Mesendoderm (in vitro differentiated cells): ENCODE measurements at regions not wholly inside any gene's neighbourhood (a gene's known extent, or its start where the extent isn't known, plus 50 kb on each side); places are given as distances from the start of the nearest gene placed in this dataset.
"Not testable (repeated sequence)": the region's sequence is repeated elsewhere in the genome, so short reads cannot be mapped to it uniquely, and the experiment has no call there.

Source experiments
- DNase-seq: peaks from one replicate; pipeline ENCODE4 v3.0.0; 2013
- H2AK5ac ChIP-seq: 2 replicates; pipeline ENCODE4 v1.6.1; 2013; ENCODE audit warnings: low read length, inconsistent platforms
- H2BK120ac ChIP-seq: 2 replicates; pipeline ENCODE4 v1.6.1; 2013; ENCODE audit warnings: low read depth, mild to moderate bottlenecking, low read length, moderate library complexity, mixed read lengths
- H2BK15ac ChIP-seq: replicated peaks from 2 replicates; pipeline ENCODE4 v1.6.1; 2013; ENCODE audit warnings: low read depth, mild to moderate bottlenecking, moderate library complexity
- H2BK5ac ChIP-seq: 2 replicates; pipeline ENCODE4 v1.6.1; 2013; ENCODE audit warnings: low read length, inconsistent platforms
- H3K18ac ChIP-seq: 2 replicates; pipeline ENCODE4 v1.6.1; 2013; ENCODE audit warnings: mild to moderate bottlenecking, low read length, mixed read lengths
- H3K23ac ChIP-seq: one replicate; pipeline ENCODE4 v1.6.1; 2013; ENCODE audit warnings: low read length
- H3K27ac ChIP-seq: 2 replicates; pipeline ENCODE4 v1.5.1; 2013; ENCODE audit warnings: low read depth, mild to moderate bottlenecking, inconsistent platforms, low read length, moderate library complexity
- H3K27me3 ChIP-seq: 2 replicates; pipeline ENCODE4 v1.6.1; 2013; ENCODE audit warnings: low read length, control low read depth, mild to moderate bottlenecking, inconsistent platforms; ENCODE audit not compliant: insufficient read depth, poor library complexity
- H3K36me3 ChIP-seq: 2 replicates; pipeline ENCODE4 v1.6.1; 2013; ENCODE audit warnings: low read length, inconsistent platforms; ENCODE audit not compliant: control insufficient read depth, insufficient read depth
- H3K4ac ChIP-seq: one replicate; pipeline ENCODE4 v1.6.1; 2013; ENCODE audit warnings: low read depth, mild to moderate bottlenecking, low read length, moderate library complexity
- H3K4me1 ChIP-seq: 2 replicates; pipeline ENCODE4 v1.6.1; 2013; ENCODE audit warnings: low read depth, low read length, inconsistent platforms; ENCODE audit not compliant: control insufficient read depth
- H3K4me2 ChIP-seq: 2 replicates; pipeline ENCODE4 v1.6.1; 2013; ENCODE audit warnings: low read length
- H3K4me3 ChIP-seq: 2 replicates; pipeline ENCODE4 v1.5.1; 2013; ENCODE audit warnings: mild to moderate bottlenecking, low read length
- H3K56ac ChIP-seq: one replicate; pipeline ENCODE4 v1.6.1; 2013; ENCODE audit warnings: low read length
- H3K79me1 ChIP-seq: 2 replicates; pipeline ENCODE4 v1.6.1; 2013; ENCODE audit warnings: low read length, inconsistent platforms
- H3K79me2 ChIP-seq: 2 replicates; pipeline ENCODE4 v1.6.1; 2013; ENCODE audit warnings: mild to moderate bottlenecking, low read length; ENCODE audit not compliant: control insufficient read depth, insufficient read depth
- H3K9ac ChIP-seq: 2 replicates; pipeline ENCODE4 v1.6.1; 2013; ENCODE audit warnings: low read length, inconsistent platforms
- H4K5ac ChIP-seq: one replicate; pipeline ENCODE4 v1.6.1; 2013; ENCODE audit warnings: low read length
- H4K8ac ChIP-seq: one replicate; pipeline ENCODE4 v1.6.1; 2013; ENCODE audit warnings: low read depth, mild to moderate bottlenecking, control low read depth, low read length, moderate library complexity
- WGBS: extraction: QIAGEN DNeasy Blood & Tissue Kit; methylation state at CpG from one replicate; pipeline ENCODE4 v1.1.7; 2013; ENCODE audit warnings: low lambda C conversion rate, missing lambda C conversion rate; ENCODE audit not compliant: insufficient coverage; ENCODE audit errors: extremely low coverage; 5-methylcytosine and 5-hydroxymethylcytosine counted together

GRCh38 chr13:82062772-82063171, 1721.8 kb upstream of the SPRY2 start:
- H3K56ac ChIP-seq, result no peak overlapping the region
- H3K36me3 ChIP-seq, result no peaks in the 10 kb centered on the region
- no peak overlapping the region for H3K9ac ChIP-seq
- no peak overlapping the region for H3K4ac ChIP-seq
- no peak overlapping the region for H2AK5ac ChIP-seq
- H3K18ac ChIP-seq, result no peak overlapping the region
- H3K4me2 ChIP-seq, result no peak overlapping the region
- H3K79me2 ChIP-seq, result no peaks in the 10 kb centered on the region
- no peak overlapping the region for H3K4me3 ChIP-seq
- DNase-seq, result no peak
- no peak overlapping the region for H4K5ac ChIP-seq
- H2BK5ac ChIP-seq, result no peak overlapping the region
- H2BK120ac ChIP-seq, result no peak overlapping the region
- H2BK15ac ChIP-seq, result no peak overlapping the region
- no peak overlapping the region for H3K23ac ChIP-seq
- no peaks in the 10 kb centered on the region for H3K4me1 ChIP-seq
- no peaks in the 10 kb centered on the region for H3K27me3 ChIP-seq
- no peak overlapping the region for H4K8ac ChIP-seq
- WGBS, result no CpG with 5 or more reads among the region's 4 CpGs
- H3K79me1 ChIP-seq, result no peaks in the 10 kb centered on the region
- no peak overlapping the region for H3K27ac ChIP-seq

GRCh38 chr13:82058364-82058763, 1717.4 kb upstream of the SPRY2 start:
- H3K27me3 ChIP-seq, result no peaks in the 10 kb centered on the region
- H4K8ac ChIP-seq, result no peak overlapping the region

GRCh38 chr13:82045316-82045715, 1704.4 kb upstream of the SPRY2 start:
- not testable (repeated sequence) for H3K56ac ChIP-seq, H3K27ac ChIP-seq, H3K79me2 ChIP-seq, H3K36me3 ChIP-seq, H4K5ac ChIP-seq, H2BK5ac ChIP-seq, H3K4ac ChIP-seq, H3K18ac ChIP-seq, H2BK15ac ChIP-seq, H2AK5ac ChIP-seq, H3K4me3 ChIP-seq, H3K4me1 ChIP-seq, H4K8ac ChIP-seq, H3K23ac ChIP-seq, H3K9ac ChIP-seq, DNase-seq, H3K27me3 ChIP-seq, H3K4me2 ChIP-seq, H2BK120ac ChIP-seq, H3K79me1 ChIP-seq
- no CpG with 5 or more reads among the region's 23 CpGs for WGBS

More at GRCh38 chr13:82058364-82058763, 1717.4 kb upstream of the SPRY2 start:
- Histone ChIP-seq H3K9ac (no peak overlapping the region), H3K4ac (no peak overlapping the region), H2BK5ac (no peak overlapping the region), H3K36me3 (no peaks in the 10 kb centered on the region), H3K56ac (no peak overlapping the region), H2AK5ac (no peak overlapping the region), H3K23ac (no peak overlapping the region), H3K18ac (no peak overlapping the region), H3K79me2 (no peaks in the 10 kb centered on the region), H3K4me3 (no peak overlapping the region), H3K4me2 (no peak overlapping the region), H4K5ac (no peak overlapping the region), H2BK120ac (no peak overlapping the region), H3K4me1 (no peaks in the 10 kb centered on the region), H2BK15ac (no peak overlapping the region), H3K79me1 (no peaks in the 10 kb centered on the region), H3K27ac (no peak overlapping the region)
- DNase-seq, result no peak
- no CpG with 5 or more reads among the region's 2 CpGs for WGBS

GRCh38 chr13:82036602-82037001, 1695.7 kb upstream of the SPRY2 start:
- no peak overlapping the region for H4K5ac ChIP-seq
- H3K18ac ChIP-seq, result no peak overlapping the region
- H2BK5ac ChIP-seq, result no peak overlapping the region
- no peak overlapping the region for H3K4ac ChIP-seq
- no peak overlapping the region for H3K4me2 ChIP-seq
- H3K4me3 ChIP-seq, result no peak overlapping the region
- H3K56ac ChIP-seq, result no peak overlapping the region
- H3K9ac ChIP-seq, result no peak overlapping the region
- DNase-seq, result no peak
- H2AK5ac ChIP-seq, result no peak overlapping the region
- H3K27ac ChIP-seq, result no peak overlapping the region
- H3K79me1 ChIP-seq, result no peaks in the 10 kb centered on the region
- whole genome bisulfite sequencing, result no CpG with 5 or more reads among the region's 1 CpG
- H3K36me3 ChIP-seq, result no peaks in the 10 kb centered on the region
- H2BK15ac ChIP-seq, result no peak overlapping the region
- no peak overlapping the region for H3K23ac ChIP-seq
- H3K79me2 ChIP-seq, result no peaks in the 10 kb centered on the region
- no peaks in the 10 kb centered on the region for H3K27me3 ChIP-seq
- no peak overlapping the region for H4K8ac ChIP-seq
- H3K4me1 ChIP-seq, result no peaks in the 10 kb centered on the region
- no peak overlapping the region for H2BK120ac ChIP-seq

GRCh38 chr13:82011355-82011754, 1670.4 kb upstream of the SPRY2 start:
- no peak overlapping the region for H3K27ac ChIP-seq
- no peak overlapping the region for H3K4me2 ChIP-seq
- no peaks in the 10 kb centered on the region for H3K27me3 ChIP-seq
- H2BK15ac ChIP-seq, result no peak overlapping the region
- H4K8ac ChIP-seq, result no peak overlapping the region
- no peak overlapping the region for H3K4me3 ChIP-seq
- no peak overlapping the region for H2BK5ac ChIP-seq
- no peaks in the 10 kb centered on the region for H3K4me1 ChIP-seq
- no peak overlapping the region for H3K56ac ChIP-seq
- no peak overlapping the region for H4K5ac ChIP-seq
- no CpG with 5 or more reads among the region's 1 CpG for WGBS
- H3K9ac ChIP-seq, result no peak overlapping the region
- no peak overlapping the region for H3K23ac ChIP-seq
- no peaks in the 10 kb centered on the region for H3K79me2 ChIP-seq
- DNase-seq, result peak; percentile 36
- no peak overlapping the region for H3K4ac ChIP-seq
- H3K36me3 ChIP-seq, result no peaks in the 10 kb centered on the region
- no peak overlapping the region for H3K18ac ChIP-seq
- H3K79me1 ChIP-seq, result no peaks in the 10 kb centered on the region
- H2AK5ac ChIP-seq, result no peak overlapping the region
- H2BK120ac ChIP-seq, result no peak overlapping the region

- H2BK15ac ChIP-seq, result no peak overlapping the region
- H3K4me2 ChIP-seq, result no peak overlapping the region
- H2BK5ac ChIP-seq, result no peak overlapping the region
- no peak overlapping the region for H4K5ac ChIP-seq
- DNase-seq, result no peak
- no peak overlapping the region for H2BK120ac ChIP-seq
- H3K4me3 ChIP-seq, result no peak overlapping the region
- no peak overlapping the region for H3K18ac ChIP-seq
- H3K36me3 ChIP-seq, result no peaks in the 10 kb centered on the region
- H3K56ac ChIP-seq, result no peak overlapping the region
- H3K79me2 ChIP-seq, result no peaks in the 10 kb centered on the region
- no peaks in the 10 kb centered on the region for H3K4me1 ChIP-seq
- H3K79me1 ChIP-seq, result no peaks in the 10 kb centered on the region
- H3K27ac ChIP-seq, result no peak overlapping the region
- no peak overlapping the region for H3K4ac ChIP-seq
- WGBS, result no CpG with 5 or more reads among the region's 2 CpGs
- H3K9ac ChIP-seq, result no peak overlapping the region
- no peak overlapping the region for H2AK5ac ChIP-seq
- no peaks in the 10 kb centered on the region for H3K27me3 ChIP-seq
- no peak overlapping the region for H4K8ac ChIP-seq
- no peak overlapping the region for H3K23ac ChIP-seq
Observed at GRCh38 chr13:82010780-82011179, 1669.9 kb upstream of the SPRY2 start.
